ENCODE measurements at regions not wholly inside any gene's neighbourhood (a gene's known extent, or its start where the extent isn't known, plus 50 kb on each side); places are given as distances from the start of the nearest gene placed in this dataset.

DNA sequence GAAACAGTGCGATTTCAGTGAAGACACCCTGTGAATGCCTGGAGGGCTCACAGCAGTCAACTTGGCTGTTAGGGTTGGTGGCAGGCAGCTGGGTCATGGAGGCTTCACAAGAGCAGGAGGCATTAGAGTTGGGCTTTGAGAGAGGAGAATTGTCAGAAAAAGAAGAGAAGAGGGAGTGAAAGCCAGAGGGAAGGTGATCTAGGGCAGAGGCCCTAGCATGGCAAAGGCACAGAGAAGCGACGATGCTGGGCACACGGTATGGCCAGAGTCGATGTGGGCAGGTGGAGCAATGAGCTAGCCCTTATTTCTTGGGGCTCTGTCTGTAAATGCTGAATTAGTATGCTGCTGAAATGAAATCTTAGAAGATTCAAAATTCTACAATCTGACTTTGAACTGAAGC is 52.6 kb upstream of the OLFM4 start:
- no peak for DNase-seq

- DNase-seq = no peak
These were observed 53.5 kb upstream of the OLFM4 start for GRCh38 chr13:52975161-52975560.

DNA sequence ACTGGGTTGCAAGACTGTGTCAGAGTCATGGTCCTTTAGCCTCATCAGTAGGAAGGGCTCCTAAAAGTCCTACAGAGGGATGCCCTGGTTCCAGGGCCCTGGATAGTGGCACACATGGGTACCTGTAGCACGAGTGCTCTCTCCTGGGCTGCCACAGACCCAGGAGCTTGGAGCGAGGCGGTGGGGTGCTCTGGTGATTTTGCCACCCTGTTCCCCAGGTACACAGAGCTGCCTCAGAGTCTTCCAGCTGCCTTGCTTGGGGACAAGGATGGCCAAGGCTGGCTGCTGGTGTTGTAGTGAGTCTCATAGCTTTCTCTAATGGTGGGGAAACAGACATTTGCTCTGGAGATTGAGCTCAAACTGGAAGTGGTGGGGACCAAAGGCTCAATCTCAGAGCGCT is 53.9 kb upstream of the OLFM4 start:
- DNase-seq = no peak

- DNase-seq = peak in 1 of 2 donors; percentile 2
These were observed 59.2 kb upstream of the OLFM4 start for GRCh38 chr13:52969373-52969772.

- DNase-seq = peak; percentile 3 to 27
These were observed 60.4 kb upstream of the OLFM4 start for GRCh38 chr13:52968074-52968700.

DNA sequence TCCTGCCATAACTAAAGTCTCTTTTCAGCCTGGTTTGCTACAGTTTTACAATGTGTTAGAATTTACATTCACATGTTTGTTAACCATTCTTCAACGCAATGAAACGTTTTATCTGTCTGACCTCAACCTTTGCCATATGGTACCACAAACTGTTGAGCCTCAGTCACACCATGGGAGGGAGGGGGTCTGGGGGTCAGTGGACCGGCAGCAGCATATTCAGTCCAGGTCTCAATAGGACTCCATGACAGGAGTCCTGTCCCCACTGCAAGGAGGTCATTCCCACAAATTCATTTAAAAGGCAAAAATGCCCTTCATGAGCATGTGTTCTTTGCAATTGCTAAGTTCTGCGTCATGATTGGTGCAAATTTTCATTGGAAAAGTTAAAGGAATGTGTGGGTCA is 66.6 kb upstream of the OLFM4 start:
- no peak for DNase-seq

GRCh38 chr13:52961256-52961910 is 67.2 kb upstream of the OLFM4 start:
- no peak for DNase-seq

DNA sequence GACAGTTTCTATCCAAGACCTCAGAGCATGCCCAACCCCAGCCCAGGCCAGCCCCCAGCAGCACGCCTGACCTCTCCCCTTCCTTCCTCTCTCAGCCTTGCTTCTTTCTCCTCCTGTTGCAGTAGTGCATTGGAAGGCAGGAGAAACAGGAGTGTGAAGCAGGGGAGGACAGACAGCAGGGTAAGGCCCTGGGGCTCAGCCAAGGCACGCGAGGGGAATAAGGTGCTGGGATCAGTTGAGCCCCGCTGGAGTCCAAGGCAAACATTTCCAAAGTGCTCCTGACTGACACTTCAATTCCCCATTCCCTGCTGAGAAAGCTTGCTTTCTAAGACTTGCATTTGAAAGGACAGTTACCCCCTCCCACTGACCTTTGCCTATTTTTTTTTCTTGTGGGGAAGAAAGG is 73.1 kb upstream of the OLFM4 start:
- no peak for DNase-seq

- no peak for DNase-seq
These were observed 73.8 kb upstream of the OLFM4 start for GRCh38 chr13:52954838-52955237.

DNA sequence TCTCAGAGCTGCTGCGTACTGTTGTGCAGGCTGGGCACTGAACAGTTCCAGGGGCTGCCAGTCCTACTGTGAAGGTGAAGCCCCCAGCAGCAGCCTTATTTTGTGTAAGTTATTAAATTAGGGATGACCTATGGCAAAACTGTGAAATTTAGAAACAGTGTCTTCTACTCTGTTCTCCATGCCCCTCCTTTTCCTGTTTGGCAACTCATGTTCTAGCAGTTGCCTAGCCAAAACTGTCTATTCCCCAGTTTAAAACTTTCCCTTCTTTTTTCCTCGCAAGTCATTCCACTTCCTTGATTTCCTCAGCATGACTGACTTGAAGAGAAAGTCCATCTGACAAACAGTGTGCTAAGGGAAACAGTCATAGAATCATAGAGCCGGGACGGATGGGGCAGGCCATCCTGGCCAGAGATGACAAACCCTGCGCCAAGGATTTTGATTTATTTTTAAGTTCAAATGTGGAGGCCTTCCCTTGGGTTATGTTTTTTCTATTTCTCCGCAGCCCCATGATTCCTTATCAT is 78.1 kb upstream of the OLFM4 start:
- DNase-seq = no peak

DNA sequence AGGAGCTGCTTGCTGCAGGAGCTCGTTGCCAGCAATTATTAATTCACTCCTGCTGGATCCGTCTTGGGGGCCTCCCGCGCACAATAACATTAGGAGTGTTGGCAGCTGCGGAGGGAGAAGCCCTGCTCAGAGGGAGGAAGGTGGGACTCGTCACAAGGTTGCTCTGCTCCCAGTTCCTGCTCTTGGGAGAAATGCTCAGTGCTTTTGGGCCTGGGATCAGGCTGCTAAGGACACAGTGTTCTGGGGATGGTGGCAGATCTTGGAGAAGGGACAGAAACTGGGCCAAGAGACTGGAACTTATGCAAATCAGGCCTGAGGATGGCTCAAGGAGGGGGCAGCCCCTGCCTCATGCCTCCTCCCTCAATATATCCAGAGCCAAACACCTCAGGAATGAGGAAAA is 78.9 kb upstream of the OLFM4 start:
- no peak for DNase-seq

GRCh38 chr13:52949044-52949443 is 79.6 kb upstream of the OLFM4 start:
- no peak for DNase-seq

DNA sequence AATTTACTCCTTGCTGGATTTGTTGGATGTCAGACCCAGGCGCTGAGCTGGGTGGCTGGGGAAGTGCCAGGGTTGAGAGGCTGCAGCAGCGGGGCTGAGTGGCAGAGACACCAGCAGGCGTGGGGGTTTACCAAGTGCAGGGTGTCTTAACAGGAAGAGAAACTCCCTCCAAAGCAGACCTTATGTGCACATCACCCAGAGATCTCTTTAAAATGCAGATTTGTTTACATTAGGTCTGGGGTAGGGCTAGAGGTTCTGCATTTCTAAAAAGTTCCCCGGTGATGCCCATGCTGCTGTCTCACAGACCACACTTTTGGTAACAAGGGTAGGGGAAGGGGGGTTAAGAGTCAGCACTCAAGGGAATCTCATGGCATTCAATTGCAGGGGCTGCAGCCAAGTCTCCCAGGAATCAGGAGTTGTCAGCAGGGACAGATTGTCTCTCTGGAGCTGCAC is 80.7 kb upstream of the OLFM4 start:
- no peak for DNase-seq

GRCh38 chr13:52945348-52945747 is 83.3 kb upstream of the OLFM4 start:
- DNase-seq = no peak

DNA sequence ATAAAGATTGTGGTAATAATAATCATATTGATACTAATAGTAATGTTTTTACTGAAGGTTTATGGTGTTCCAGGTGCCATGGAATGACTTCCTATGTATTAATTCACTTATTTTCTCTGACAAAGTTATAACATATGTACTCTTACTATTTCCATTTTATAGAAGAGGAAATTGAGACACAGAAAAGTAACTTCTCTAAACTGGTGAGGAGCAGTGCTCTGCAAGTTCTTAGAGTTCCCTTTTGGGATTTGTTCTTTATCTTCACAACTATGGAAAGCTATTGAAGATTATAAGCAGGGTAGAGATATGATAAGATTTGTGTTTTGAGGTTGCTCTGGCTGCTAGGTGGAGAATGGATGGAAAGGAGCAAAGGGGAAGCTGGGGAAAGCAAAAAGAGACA is 83.9 kb upstream of the OLFM4 start:
- no peak for DNase-seq

DNA sequence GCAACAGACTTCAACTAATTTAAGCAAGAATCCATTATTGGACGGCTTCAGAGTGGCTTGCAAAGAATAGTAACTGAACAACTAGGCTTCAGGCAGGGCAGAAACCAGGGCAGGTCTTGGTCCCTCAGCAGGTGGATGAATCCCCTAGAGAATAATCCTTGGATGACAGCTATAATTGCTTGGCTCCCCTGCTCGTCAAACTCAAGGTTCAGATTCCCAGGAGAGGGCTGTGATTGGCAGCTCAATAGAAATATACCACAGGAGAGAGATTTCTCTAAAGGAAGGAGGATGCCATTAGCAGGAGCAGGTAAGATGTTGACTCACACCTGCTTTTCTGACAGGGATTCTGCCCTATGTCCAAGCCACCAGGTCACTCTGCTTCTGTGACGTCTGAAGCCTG is 89.6 kb upstream of the PCDH8 start:
- no peak for DNase-seq

GRCh38 chr13:52936806-52937205 is 88.4 kb upstream of the PCDH8 start:
- DNase-seq = no peak

- DNase-seq = no peak
These were observed 85.8 kb upstream of the PCDH8 start for GRCh38 chr13:52934258-52934657.

DNA sequence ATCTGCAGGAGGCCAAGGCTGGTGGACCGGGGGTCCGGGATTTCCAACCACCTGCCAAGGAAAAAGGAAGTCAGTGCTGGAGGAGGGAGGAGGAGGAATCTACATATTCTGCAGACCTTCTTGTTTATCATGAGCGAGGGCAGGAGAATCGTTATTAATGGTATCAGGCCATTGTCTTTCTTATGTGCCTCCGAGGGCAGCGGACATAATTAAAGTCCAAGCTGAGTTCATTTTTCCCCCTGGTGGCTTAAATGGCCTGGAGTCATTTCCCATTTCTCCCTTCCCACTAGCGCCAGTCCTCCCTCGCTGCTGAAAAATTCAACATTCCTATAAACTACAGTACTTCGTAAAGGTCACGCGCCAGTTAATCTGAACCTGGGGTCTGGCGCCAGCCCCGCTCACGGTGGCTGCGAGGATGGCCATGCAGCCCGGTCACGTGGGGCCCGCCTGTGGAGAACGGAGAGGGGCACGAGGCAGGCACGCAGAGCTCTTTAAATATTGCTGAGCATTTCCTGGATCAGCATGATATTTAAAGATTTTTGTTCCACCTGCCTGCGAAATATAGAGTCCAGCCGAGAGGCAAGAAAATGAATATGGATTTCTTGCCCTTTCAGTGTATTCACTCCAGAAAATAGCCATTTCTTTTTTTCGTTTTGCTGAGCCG is 85.2 kb upstream of the PCDH8 start:
- DNase-seq = no peak

- DNase-seq = no peak
These were observed 84.7 kb upstream of the PCDH8 start for GRCh38 chr13:52933099-52933498.

DNA sequence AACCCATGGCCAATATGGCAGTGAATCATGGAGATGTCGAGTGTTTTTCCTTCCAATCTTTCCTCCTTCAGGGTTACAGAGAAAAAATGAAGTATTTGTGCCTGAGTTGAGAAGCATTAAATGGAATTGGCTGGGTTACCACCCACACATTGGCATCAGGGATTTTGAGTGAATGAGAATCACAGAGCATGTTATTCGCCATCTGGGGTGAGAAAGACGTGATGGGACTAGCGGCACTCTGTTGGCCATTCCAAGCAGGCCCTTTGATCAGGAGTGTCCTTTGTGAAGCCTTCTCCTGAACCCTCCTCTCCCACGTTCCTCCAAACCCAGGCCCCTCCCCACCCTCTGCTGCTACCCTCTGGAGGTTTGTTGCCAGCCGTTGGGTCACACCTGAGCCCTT is 84.2 kb upstream of the PCDH8 start:
- DNase-seq = no peak

DNA sequence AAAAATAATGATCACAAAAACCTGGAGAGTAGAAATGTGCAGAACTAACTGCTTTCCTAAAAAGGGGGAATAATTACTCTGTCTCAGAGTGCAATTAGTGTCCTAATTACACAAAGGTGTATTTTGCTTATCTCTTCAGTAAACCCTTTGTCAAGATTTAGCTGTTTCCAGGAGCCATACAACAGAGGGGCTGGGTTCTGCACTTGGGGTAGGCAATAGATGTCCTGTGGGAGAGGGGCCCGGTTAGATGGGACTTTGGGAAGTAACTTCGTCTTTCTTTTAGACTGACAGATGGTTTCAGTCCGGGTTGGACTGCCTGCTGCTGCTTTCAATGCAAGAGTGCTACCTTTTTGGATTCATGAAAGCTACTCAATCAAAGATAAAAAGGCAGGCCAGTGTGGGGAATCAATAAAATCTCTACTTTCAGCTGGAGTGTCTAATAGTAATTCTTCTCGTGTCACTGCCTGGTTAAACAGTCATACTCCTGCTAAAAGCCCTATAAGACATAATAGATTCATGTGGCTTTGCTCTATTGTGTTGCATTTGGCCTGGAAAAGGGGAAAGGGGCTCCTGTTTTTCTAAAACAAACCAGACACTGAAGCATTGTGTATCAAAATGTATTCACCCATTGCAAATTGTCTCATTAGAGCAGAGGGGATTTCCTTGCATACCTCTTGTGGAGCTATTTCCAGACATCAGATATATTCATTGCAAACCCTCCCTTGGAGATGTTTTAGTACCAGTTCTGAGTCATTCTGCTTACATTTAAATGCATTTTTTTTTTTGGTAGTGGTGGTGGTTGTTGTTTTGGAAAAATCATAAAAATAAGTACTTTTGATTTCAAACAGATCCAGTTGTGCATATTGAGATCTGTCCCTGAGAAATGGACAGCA is 83.3 kb upstream of the PCDH8 start:
- no peak for DNase-seq

GRCh38 chr13:52931131-52931530 is 82.7 kb upstream of the PCDH8 start:
- DNase-seq = no peak
